HG02870 (cell line): ENCODE measurements at regions not wholly inside any gene's neighbourhood (a gene's known extent, or its start where the extent isn't known, plus 50 kb on each side); places are given as distances from the start of the nearest gene placed in this dataset.
A peak's percentile ranks its signal among the peaks of the same experiment; 100 is the strongest.

Experiments
- ATAC-seq: cut with Tn5 transposase; IDR thresholded peaks from one replicate; pipeline ENCODE4 v1.9.1; 2021; ENCODE audit warnings: mild to moderate bottlenecking, moderate library complexity; ENCODE audit not compliant: unreplicated experiment

GRCh38 chr2:147232225-147232669, 612.6 kb upstream of the ACVR2A start:
- ATAC-seq = no peak

GRCh38 chr2:147231607-147232006, 613.2 kb upstream of the ACVR2A start:
- ATAC-seq = peak; percentile 72

GRCh38 chr2:147231081-147231480, 613.7 kb upstream of the ACVR2A start:
- no peak for ATAC-seq

DNA sequence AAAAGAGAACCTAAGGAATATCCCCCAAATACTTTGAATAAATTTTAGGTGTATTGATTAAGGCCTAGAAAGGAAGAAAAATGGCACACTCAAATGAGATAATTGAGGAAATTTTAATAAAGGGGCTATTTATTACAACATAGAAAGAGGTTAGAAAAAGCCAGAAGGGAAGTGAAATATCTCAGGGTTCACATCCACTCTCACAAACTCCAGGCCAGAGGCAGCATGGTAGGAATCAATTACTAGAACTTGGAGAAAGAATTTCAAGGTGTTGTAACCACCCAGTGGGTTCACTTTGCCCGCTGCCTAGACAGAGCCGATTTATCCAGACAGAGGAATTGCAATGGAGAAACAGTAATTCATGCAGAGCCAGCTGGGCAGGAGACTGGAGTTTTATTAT, 617.5 kb upstream of the ACVR2A start:
- no peak for ATAC-seq

- no peak for ATAC-seq
Observed at GRCh38 chr2:147224070-147224469, 620.8 kb upstream of the ACVR2A start.

GRCh38 chr2:147223553-147224060, 621.2 kb upstream of the ACVR2A start:
- ATAC-seq = no peak

GRCh38 chr2:147223119-147223518, 621.7 kb upstream of the ACVR2A start:
- peak; percentile 92 for ATAC-seq

- peak; percentile 62 for ATAC-seq
Observed at GRCh38 chr2:147222506-147222905, 622.3 kb upstream of the ACVR2A start.

- no peak for ATAC-seq
Observed at GRCh38 chr2:147214914-147215313, 629.9 kb upstream of the ACVR2A start.

GRCh38 chr2:147211484-147211883, 633.3 kb upstream of the ACVR2A start:
- ATAC-seq = no peak

DNA sequence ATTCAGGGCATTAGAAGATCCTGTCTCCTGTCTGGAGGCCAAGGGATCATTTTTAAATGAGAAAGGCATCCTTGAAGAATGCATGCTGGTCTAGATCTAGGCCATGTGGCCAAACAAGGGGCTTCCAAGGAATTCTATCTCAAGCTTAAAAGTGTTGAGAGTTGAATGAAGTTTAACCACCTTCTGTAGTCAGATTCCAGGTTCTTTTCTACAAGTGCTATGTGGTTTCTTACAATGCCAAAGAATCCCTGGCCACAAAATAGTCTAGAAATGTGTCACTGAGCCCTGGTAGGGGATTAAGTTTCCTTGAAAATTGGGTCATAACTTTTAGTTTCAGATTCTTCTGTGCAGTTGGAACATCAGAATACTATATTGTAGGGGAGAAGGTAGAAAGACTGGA, 640.7 kb upstream of the ACVR2A start:
- ATAC-seq = no peak

- no peak for ATAC-seq
Observed at GRCh38 chr2:147198651-147199171, 646.1 kb upstream of the ACVR2A start.

DNA sequence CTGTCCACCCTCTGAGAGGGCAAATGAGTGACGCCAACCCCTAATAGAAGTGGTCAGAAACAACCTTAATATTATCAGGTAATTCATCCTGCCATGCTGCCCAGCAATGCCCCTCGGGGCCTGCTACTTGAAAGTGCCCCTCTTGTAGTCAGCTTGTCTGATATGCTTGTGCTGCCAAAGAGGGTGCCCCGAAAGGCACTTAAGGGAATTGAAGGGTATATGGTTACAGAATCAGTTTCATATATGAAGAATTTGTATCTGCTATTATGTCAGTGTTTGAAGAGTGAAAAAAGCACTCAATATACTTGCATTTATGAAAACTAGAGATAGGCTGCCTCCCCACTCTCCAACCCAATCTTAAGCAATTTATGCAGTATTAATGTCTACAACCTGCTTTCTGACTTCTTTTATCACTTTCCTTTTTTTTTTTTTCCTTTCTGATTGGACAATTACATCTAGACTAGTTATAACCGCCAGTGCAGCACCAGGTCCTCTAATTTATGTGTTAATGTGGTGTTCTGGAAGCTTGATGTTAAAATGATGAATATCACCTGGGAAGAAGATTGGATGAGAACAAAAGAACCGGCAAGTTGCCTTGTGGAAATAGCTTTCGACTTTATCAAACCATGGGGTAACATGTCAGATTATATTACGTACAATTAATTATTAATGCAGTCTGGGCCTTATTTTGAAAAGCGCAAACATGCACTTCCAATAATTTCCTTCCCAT, 646.9 kb upstream of the ACVR2A start:
- no peak for ATAC-seq

- peak; percentile 65 for ATAC-seq
Observed at GRCh38 chr2:147182260-147182659, 662.6 kb upstream of the ACVR2A start.

- ATAC-seq = peak; percentile 62
Observed at GRCh38 chr2:147181351-147182029, 663.3 kb upstream of the ACVR2A start.

- no peak for ATAC-seq
Observed at GRCh38 chr2:147177071-147177857, 667.6 kb upstream of the ACVR2A start.

- ATAC-seq = no peak
Observed at GRCh38 chr2:147174824-147175254, 670.0 kb upstream of the ACVR2A start.

DNA sequence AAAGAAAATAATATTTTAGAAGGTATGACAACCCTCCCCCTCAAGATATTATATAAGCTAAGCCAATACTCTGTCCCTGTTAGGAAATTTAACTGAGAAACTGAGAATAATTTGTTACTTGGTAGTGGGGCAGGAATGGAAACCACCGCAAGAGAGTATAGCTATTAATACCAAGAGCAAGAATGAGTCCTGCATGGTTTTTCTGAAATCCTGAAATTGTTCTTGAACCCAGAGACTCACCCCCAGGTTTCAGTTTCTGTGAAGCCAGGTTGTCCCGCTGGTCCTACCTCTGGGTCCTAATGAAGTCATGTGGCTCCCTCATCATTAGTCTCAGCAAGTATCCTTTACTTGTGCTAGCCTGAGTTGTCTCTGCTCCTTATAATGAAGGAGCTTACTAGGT, 671.0 kb upstream of the ACVR2A start:
- ATAC-seq = peak; percentile 58

DNA sequence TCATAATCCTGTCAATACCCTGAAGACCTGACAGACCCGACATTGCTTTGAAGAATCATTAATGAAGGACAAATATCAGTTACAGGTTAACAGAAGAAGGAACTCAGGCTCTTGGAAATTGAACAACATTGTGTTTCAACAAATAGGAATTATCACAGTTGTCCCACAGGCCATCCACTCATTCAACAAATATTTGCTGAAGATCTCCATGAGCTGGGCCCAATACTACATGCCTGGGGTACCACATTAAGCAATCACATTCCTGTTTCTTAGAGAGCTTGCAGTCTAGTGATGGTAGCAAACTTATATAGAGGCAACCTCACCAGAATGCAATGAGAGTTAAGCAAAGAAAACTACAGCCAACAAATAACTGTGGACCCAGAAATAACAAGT, 671.6 kb upstream of the ACVR2A start:
- no peak for ATAC-seq

DNA sequence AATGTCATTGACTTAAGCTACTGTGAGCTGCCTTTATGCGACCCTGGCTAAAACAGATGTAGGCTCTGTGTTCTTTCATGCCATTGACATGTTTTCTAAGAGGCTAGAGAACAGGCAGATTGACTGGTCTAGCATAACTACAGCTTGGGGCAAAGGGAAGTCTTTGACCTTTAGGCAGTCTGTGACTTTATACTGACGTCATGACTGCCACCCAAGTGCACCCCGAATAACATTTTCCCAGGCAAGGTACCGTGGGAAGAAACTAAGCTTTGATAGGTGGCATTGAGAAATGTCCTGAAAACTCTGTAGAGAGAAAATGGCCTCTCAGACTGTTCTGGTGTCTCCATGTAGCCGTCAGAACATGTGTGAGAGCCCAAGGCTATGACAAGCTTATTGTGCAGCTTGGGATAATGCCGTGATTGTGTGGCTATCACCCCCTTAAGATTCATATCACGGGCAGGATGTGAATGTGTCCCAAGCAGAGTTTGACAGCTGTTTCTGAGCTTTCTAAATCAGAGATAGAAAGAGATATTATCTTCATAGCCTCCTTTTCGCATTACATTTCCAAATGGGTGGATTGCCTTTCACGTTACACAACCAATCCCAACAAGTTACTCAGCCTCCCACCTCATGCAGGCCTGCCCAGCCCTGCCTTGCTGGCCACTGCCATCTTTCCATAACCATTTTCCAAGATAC, 672.2 kb upstream of the ACVR2A start:
- ATAC-seq = no peak

- no peak for ATAC-seq
Observed at GRCh38 chr2:147171941-147172340, 672.9 kb upstream of the ACVR2A start.
